SK-N-SH (cell line): ENCODE measurements at regions not wholly inside any gene's neighbourhood (a gene's known extent, or its start where the extent isn't known, plus 50 kb on each side); places are given as distances from the start of the nearest gene placed in this dataset.

ENCODE experiments used
- CTCF ChIA-PET: fragments of 300-600, 350-600 bp; formaldehyde crosslinking; extraction: SDS; loops from one replicate; lab custom pipeline; 2021; lab: Yijun Ruan, JAX
- POLR2A ChIA-PET: fragments of 350-600 bp; sonication (Branson Sonifier 250); formaldehyde crosslinking; extraction: SDS; loops from one replicate; lab custom pipeline; 2020; ENCODE audit warnings: antibody characterized with exemption, inconsistent platforms; lab: Yijun Ruan, JAX
- DNase-seq: peaks from one replicate; pipeline ENCODE4 v3.0.0; 2012
- H2AFZ ChIP-seq: fragments of 200-600 bp; sonication (generic); 2 replicates; pipeline ENCODE4 v1.8.1; 2016; ENCODE audit warnings: antibody characterized with exemption, mild to moderate bottlenecking, low read depth
- H3F3A ChIP-seq: fragments of 200-600 bp; sonication (generic); replicated peaks from 2 replicates; pipeline ENCODE3; 2016; ENCODE audit warnings: antibody characterized with exemption, mild to moderate bottlenecking; ENCODE audit not compliant: insufficient read depth
- H3K27ac ChIP-seq, 2 experiments: fragments of 200-500 bp in 1 of 2; fragments of 200-600 bp in 1 of 2; sonication (Bioruptor generic) in 1 of 2; sonication (generic), shearing (Covaris generic) in 1 of 2; 2 replicates each; pipeline versions ENCODE4 v1.5.1 to v1.6.1; 2014 to 2016; ENCODE audit warnings: low read depth in 2 of 2, inconsistent platforms in 1 of 2, low read length in 1 of 2, mild to moderate bottlenecking in 1 of 2, mixed read lengths in 1 of 2
- H3K27me3 ChIP-seq: fragments of 200-600 bp; sonication (generic), shearing (Covaris generic); 2 replicates; pipeline ENCODE4 v1.6.1; 2016; ENCODE audit warnings: mixed run types; ENCODE audit not compliant: insufficient read depth
- H3K36me3 ChIP-seq, 2 experiments: fragments of 200-500 bp in 1 of 2; fragments of 200-600 bp in 1 of 2; sonication (Bioruptor generic) in 1 of 2; sonication (generic) in 1 of 2; replicated peaks in 1 of 2; 2 replicates each; pipeline versions ENCODE3 to v1.5.1; 2014 to 2016; ENCODE audit warnings: low read length in 1 of 2, mild to moderate bottlenecking in 1 of 2; ENCODE audit not compliant: insufficient read depth in 2 of 2, control insufficient read depth in 1 of 2
- H3K4me1 ChIP-seq, 2 experiments: fragments of 200-500 bp in 1 of 2; fragments of 200-600 bp in 1 of 2; sonication (Bioruptor generic) in 1 of 2; sonication (generic), shearing (Covaris generic) in 1 of 2; 2 replicates each; pipeline versions ENCODE4 v1.5.1 to v1.6.1; 2014 to 2016; ENCODE audit warnings: low read depth in 1 of 2, low read length in 1 of 2, mixed run types in 1 of 2; ENCODE audit not compliant: insufficient read depth in 2 of 2, control insufficient read depth in 1 of 2
- H3K4me2 ChIP-seq: fragments of 200-600 bp; sonication (generic), shearing (Covaris generic); 2 replicates; pipeline ENCODE4 v1.6.1; 2017; ENCODE audit warnings: mixed run types
- H3K4me3 ChIP-seq, 2 experiments: fragments of 200-500 bp in 1 of 2; fragments of 200-600 bp in 1 of 2; sonication (Bioruptor generic) in 1 of 2; sonication (generic), shearing (Covaris generic) in 1 of 2; 2 replicates each; pipeline versions ENCODE4 v1.5.1 to v1.8.1; 2014 to 2016; ENCODE audit warnings: low read depth in 2 of 2, inconsistent platforms in 1 of 2, low read length in 1 of 2, mild to moderate bottlenecking in 1 of 2, mixed read lengths in 1 of 2, moderate library complexity in 1 of 2
- H3K79me2 ChIP-seq: fragments of 200-600 bp; sonication (generic); 2 replicates; pipeline ENCODE4 v1.8.1; 2017; ENCODE audit warnings: mild to moderate bottlenecking; ENCODE audit not compliant: insufficient read depth
- H3K9ac ChIP-seq: fragments of 200-600 bp; sonication (generic); 2 replicates; pipeline ENCODE4 v1.6.1; 2017; ENCODE audit warnings: mixed run types
- H3K9me2 ChIP-seq: fragments of 200-600 bp; sonication (generic); 2 replicates; pipeline ENCODE4 v1.6.1; 2017; ENCODE audit warnings: mixed run types
- H3K9me3 ChIP-seq: fragments of 200-600 bp; sonication (generic); 2 replicates; pipeline ENCODE4 v1.6.1; 2017; ENCODE audit warnings: mixed run types, mild to moderate bottlenecking, moderate library complexity
- H4K20me1 ChIP-seq: fragments of 200-600 bp; sonication (generic); 2 replicates; pipeline ENCODE4 v1.6.1; 2017; ENCODE audit warnings: mild to moderate bottlenecking, mixed run types; ENCODE audit not compliant: insufficient read depth
- EZH2phosphoT487 ChIP-seq: fragments of 200-600 bp; sonication (generic); IDR thresholded peaks from 2 replicates; pipeline ENCODE4 v1.6.1; 2017; ENCODE audit warnings: low read depth, mixed run types, mild to moderate bottlenecking, antibody characterized with exemption, moderate library complexity, borderline replicate concordance
- FOXJ3 ChIP-seq: sonication (generic); formaldehyde crosslinking; IDR thresholded peaks from 2 replicates; pipeline ENCODE4 v1.5.1; 2020; ENCODE audit warnings: mild to moderate bottlenecking, missing genetic modification reagents
- FOXM1 ChIP-seq: IDR thresholded peaks from 2 replicates; pipeline ENCODE4 v1.4.0; 2012; ENCODE audit warnings: low read depth, mild to moderate bottlenecking
- GABPA ChIP-seq: IDR thresholded peaks from 2 replicates; pipeline ENCODE4 v1.4.0; 2012; ENCODE audit warnings: low read depth, mild to moderate bottlenecking
- GATA2 ChIP-seq: sonication (generic); formaldehyde crosslinking; IDR thresholded peaks from 2 replicates; pipeline ENCODE4 v1.5.0; 2020; ENCODE audit warnings: mild to moderate bottlenecking, missing genetic modification reagents
- IRF3 ChIP-seq: fragments of 150-350 bp; IDR thresholded peaks from 2 replicates; pipeline ENCODE4 v1.6.1; 2016; ENCODE audit warnings: mild to moderate bottlenecking, low read depth, low read length
- MAX ChIP-seq: IDR thresholded peaks from 2 replicates; pipeline ENCODE4 v1.4.0; 2012; ENCODE audit warnings: low read depth
- MXI1 ChIP-seq: IDR thresholded peaks from 2 replicates; pipeline ENCODE4 v1.6.1; 2012; ENCODE audit warnings: mild to moderate bottlenecking, low read depth, low read length, improper control_type of control experiment
- NFIC ChIP-seq: IDR thresholded peaks from 2 replicates; pipeline ENCODE4 v1.4.0; 2012; ENCODE audit warnings: borderline replicate concordance
- RFX5 ChIP-seq: IDR thresholded peaks from 2 replicates; pipeline ENCODE4 v1.6.1; 2012; ENCODE audit warnings: mild to moderate bottlenecking, improper control_type of control experiment, low read length
- RXRA ChIP-seq: IDR thresholded peaks from 2 replicates; pipeline ENCODE4 v1.4.0; 2012; ENCODE audit warnings: low read depth, mild to moderate bottlenecking, borderline replicate concordance
- USF2 ChIP-seq: fragments of 150-350 bp; IDR thresholded peaks from 2 replicates; pipeline ENCODE4 v1.6.1; 2017; ENCODE audit warnings: antibody characterized with exemption, low read length, low read depth, borderline replicate concordance
- WGBS: methylation state at CpG from one replicate; pipeline ENCODE4 v1.1.6; 2017; ENCODE audit warnings: low lambda C conversion rate; 5-methylcytosine and 5-hydroxymethylcytosine counted together

- no peak for DNase-seq
- Histone ChIP-seq H3K36me3 (no peaks in the 10 kb centered on the region), H3K79me2 (no peaks in the 10 kb centered on the region), H3F3A (no peaks in the 10 kb centered on the region), H3K4me2 (no peak overlapping the region), H3K9me3 (no peaks in the 10 kb centered on the region), H3K4me3 (no peak overlapping the region), H2AFZ (no peak overlapping the region), H3K9me2 (no peaks in the 10 kb centered on the region), H4K20me1 (no peaks in the 10 kb centered on the region), H3K9ac (no peak overlapping the region), H3K27ac (no peak overlapping the region), H3K27me3 (no peaks in the 10 kb centered on the region), H3K4me1 (no peaks in the 10 kb centered on the region)
- TF ChIP-seq EZH2phosphoT487, result no peak
- ChIA-PET POLR2A (no interaction called here), CTCF (no interaction called here)
- WGBS, result 10% methylated on average over 2 of the region's 2 CpGs
Measured at GRCh38 chr4:29829067-29829466, 891.1 kb upstream of the PCDH7 start.

- H3K4me3 ChIP-seq, result no peak overlapping the region
- TF ChIP-seq MAX (no peak), RFX5 (no peak), RXRA (no peak), GATA2 (no peak)
- H3K4me2 ChIP-seq, result no peak overlapping the region
- no peaks in the 10 kb centered on the region for H3K9me2 ChIP-seq
- ChIA-PET POLR2A (no interaction called here), CTCF (interaction anchor here (0.6 kb wide), 1 partner anchor 40 kb away, joined by 3 read pairs; no protein-coding TSS in a partner anchor)
- H4K20me1 ChIP-seq, result no peaks in the 10 kb centered on the region
- no peaks in the 10 kb centered on the region for H3K36me3 ChIP-seq
- DNase-seq, result no peak
- no peaks in the 10 kb centered on the region for H3K4me1 ChIP-seq
- H3K27me3 ChIP-seq, result no peaks in the 10 kb centered on the region
- H3K79me2 ChIP-seq, result no peaks in the 10 kb centered on the region
- no peaks in the 10 kb centered on the region; the same call in 1 of the 2 replicates for H3K9me3 ChIP-seq
- no peaks in the 10 kb centered on the region for H3F3A ChIP-seq
- H3K9ac ChIP-seq, result no peak overlapping the region
- H2AFZ ChIP-seq, result no peak overlapping the region
- H3K27ac ChIP-seq, result no peak overlapping the region
Measured at GRCh38 chr4:29852537-29852936, 867.6 kb upstream of the PCDH7 start.

GRCh38 chr4:29853833-29854232, 866.3 kb upstream of the PCDH7 start:
- no peak overlapping the region for H3K9ac ChIP-seq
- H3K79me2 ChIP-seq, result no peaks in the 10 kb centered on the region
- ChIA-PET CTCF (no interaction called here), POLR2A (no interaction called here)
- no peaks in the 10 kb centered on the region for H3K36me3 ChIP-seq
- no peak for TF ChIP-seq MXI1
- no peak for TF ChIP-seq IRF3
- TF ChIP-seq NFIC, result no peak
- no peak for TF ChIP-seq FOXJ3
- TF ChIP-seq USF2, result no peak
- TF ChIP-seq RXRA, result no peak
- no peak for TF ChIP-seq GABPA
- TF ChIP-seq FOXM1, result no peak
- no peaks in the 10 kb centered on the region for H3K9me2 ChIP-seq
- no peaks in the 10 kb centered on the region for H3K27me3 ChIP-seq
- H3F3A ChIP-seq, result no peaks in the 10 kb centered on the region
- DNase-seq, result no peak
- no peaks in the 10 kb centered on the region for H3K4me1 ChIP-seq
- H3K9me3 ChIP-seq, result no peaks in the 10 kb centered on the region; the same call in 1 of the 2 replicates
- no peak overlapping the region for H3K27ac ChIP-seq
- H3K4me2 ChIP-seq, result no peak overlapping the region
- 4% methylated on average over 2 of the region's 2 CpGs for WGBS
- no peaks in the 10 kb centered on the region for H4K20me1 ChIP-seq
- H2AFZ ChIP-seq, result no peak overlapping the region
- no peak overlapping the region for H3K4me3 ChIP-seq
